HUES6 (cell line): ENCODE measurements at regions not wholly inside any gene's neighbourhood (a gene's known extent, or its start where the extent isn't known, plus 50 kb on each side); places are given as distances from the start of the nearest gene placed in this dataset.

ENCODE experiments used
- H3K27ac ChIP-seq: 2 replicates; pipeline ENCODE4 v1.7.0; 2013; ENCODE audit warnings: low read depth, mild to moderate bottlenecking, low read length, inconsistent platforms
- H3K27me3 ChIP-seq: 2 replicates; pipeline ENCODE4 v1.6.1; 2013; ENCODE audit warnings: low read length; ENCODE audit not compliant: control insufficient read depth, insufficient read depth
- H3K36me3 ChIP-seq: 2 replicates; pipeline ENCODE4 v1.6.1; 2013; ENCODE audit warnings: low read length; ENCODE audit not compliant: control insufficient read depth, insufficient read depth
- H3K4me1 ChIP-seq: 2 replicates; pipeline ENCODE4 v1.6.1; 2013; ENCODE audit warnings: low read length; ENCODE audit not compliant: control insufficient read depth, insufficient read depth
- H3K4me3 ChIP-seq: 2 replicates; pipeline ENCODE4 v1.5.1; 2013; ENCODE audit warnings: low read depth, low read length
- H3K9ac ChIP-seq: one replicate; pipeline ENCODE4 v1.6.1; 2013; ENCODE audit warnings: mild to moderate bottlenecking, low read length
- H3K9me3 ChIP-seq: 2 replicates; pipeline ENCODE4 v1.6.1; 2013; ENCODE audit warnings: low read depth, low read length; ENCODE audit not compliant: control insufficient read depth, insufficient read depth

- no peak overlapping the region for H3K27ac ChIP-seq
- H3K9me3 ChIP-seq, result no peaks in the 10 kb centered on the region
- no peaks in the 10 kb centered on the region for H3K36me3 ChIP-seq
- H3K4me3 ChIP-seq, result no peak overlapping the region
- no peak overlapping the region for H3K9ac ChIP-seq
- H3K4me1 ChIP-seq, result no peaks in the 10 kb centered on the region
- peaks cover 10% of the 10 kb centered on the region; the same call in 1 of the 2 replicates for H3K27me3 ChIP-seq
Measured at GRCh38 chr16:85991425-85991824, 92.5 kb downstream of the IRF8 start.

DNA sequence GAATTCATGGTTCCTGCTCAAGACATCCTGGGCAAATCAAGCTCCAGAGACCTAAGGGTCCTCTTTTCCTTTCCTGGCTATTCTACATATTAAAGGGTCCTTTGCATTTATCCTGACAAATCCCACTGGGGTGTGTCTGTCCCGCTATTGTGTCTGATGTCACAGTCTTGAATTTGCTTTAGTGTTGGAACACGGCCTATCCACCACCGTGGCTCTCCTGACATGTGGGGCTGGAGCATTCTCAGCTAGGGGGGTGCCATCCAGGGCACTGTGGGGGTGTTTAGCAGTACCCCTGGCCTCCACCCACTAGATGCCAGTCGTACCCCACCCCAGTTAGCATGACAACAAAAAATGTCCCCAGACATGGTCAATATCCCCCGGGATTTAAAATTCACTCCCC lies 92.9 kb downstream of the IRF8 start:
- H3K4me3 ChIP-seq, result no peak overlapping the region
- H3K36me3 ChIP-seq, result no peaks in the 10 kb centered on the region
- no peak overlapping the region for H3K27ac ChIP-seq
- H3K9ac ChIP-seq, result no peak overlapping the region
- no peaks in the 10 kb centered on the region for H3K9me3 ChIP-seq
- H3K4me1 ChIP-seq, result no peaks in the 10 kb centered on the region
- peaks cover 10% of the 10 kb centered on the region; the same call in 1 of the 2 replicates for H3K27me3 ChIP-seq

- H3K27me3 ChIP-seq, result peaks cover 10% of the 10 kb centered on the region; the same call in 1 of the 2 replicates
- H3K9me3 ChIP-seq, result no peaks in the 10 kb centered on the region
- no peaks in the 10 kb centered on the region for H3K36me3 ChIP-seq
- H3K4me1 ChIP-seq, result no peaks in the 10 kb centered on the region
- H3K27ac ChIP-seq, result no peak overlapping the region
- H3K9ac ChIP-seq, result no peak overlapping the region
- H3K4me3 ChIP-seq, result no peak overlapping the region
Measured at GRCh38 chr16:85992359-85992758, 93.4 kb downstream of the IRF8 start.

- H3K4me3 ChIP-seq, result no peak overlapping the region
- H3K4me1 ChIP-seq, result no peaks in the 10 kb centered on the region
- peaks cover 9% of the 10 kb centered on the region; the same call in 1 of the 2 replicates for H3K27me3 ChIP-seq
- H3K9me3 ChIP-seq, result no peaks in the 10 kb centered on the region
- no peak overlapping the region for H3K27ac ChIP-seq
- no peak overlapping the region for H3K9ac ChIP-seq
- H3K36me3 ChIP-seq, result no peaks in the 10 kb centered on the region
Measured at GRCh38 chr16:85992779-85993178, 93.8 kb downstream of the IRF8 start.

DNA sequence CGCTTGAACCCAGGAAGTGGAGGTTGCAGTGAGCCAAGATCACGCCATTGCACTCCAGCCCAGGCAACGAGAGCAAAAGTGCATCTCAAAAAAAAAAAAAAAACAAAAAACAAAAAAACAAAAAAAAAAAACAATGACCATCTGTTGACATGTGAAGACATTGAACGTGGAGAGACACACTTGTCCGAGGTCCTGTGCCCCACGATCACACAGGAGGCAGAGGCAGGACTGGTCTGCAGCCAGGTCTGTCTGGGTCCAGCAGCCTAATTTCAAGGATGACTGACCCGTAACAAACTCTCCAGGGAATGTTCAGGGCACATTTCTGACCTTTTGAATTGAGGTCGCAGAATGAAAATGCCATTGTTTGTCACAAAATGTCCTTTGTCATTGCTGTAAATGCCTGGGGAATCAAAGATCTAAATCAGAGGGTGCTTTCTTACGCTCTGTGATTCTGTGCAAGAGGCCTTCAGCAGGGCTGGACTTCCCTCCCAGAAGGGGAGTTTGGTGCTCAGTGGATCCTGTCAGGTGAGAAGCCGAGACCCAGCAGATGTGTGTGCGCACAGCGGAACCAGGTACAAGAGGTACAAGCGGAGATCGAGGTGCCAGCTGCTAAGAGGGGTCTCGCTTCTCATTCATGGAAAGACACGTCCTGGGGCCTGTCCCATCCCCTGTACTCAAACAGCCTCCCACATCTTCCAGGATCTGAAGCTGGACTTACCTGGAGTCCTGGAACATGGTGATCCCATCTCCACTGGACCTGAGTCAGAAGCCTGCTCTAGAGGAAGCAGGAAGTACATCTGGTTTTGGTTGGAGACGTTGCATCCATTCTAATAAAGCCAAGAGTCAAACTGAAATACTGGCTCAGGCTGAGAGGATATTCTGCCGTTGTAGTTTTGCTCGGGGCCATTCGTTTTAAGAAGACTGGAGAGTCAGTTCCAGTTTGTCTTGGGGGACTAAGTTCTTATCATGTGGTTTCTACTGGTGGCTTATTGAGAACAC lies 95.8 kb downstream of the IRF8 start:
- Histone ChIP-seq H3K36me3 (no peaks in the 10 kb centered on the region), H3K27ac (no peak overlapping the region)

GRCh38 chr16:85995541-85996423 lies 96.8 kb downstream of the IRF8 start:
- H3K9me3 ChIP-seq, result no peaks in the 10 kb centered on the region; the same call in 1 of the 2 replicates
- no peaks in the 10 kb centered on the region for H3K4me1 ChIP-seq
- H3K27me3 ChIP-seq, result 0 out of 2 replicates have a peak, but pooled peaks cover 3% of the 10 kb centered on the region
- H3K9ac ChIP-seq, result no peak overlapping the region
- H3K27ac ChIP-seq, result no peak overlapping the region
- H3K36me3 ChIP-seq, result no peaks in the 10 kb centered on the region
- no peak overlapping the region for H3K4me3 ChIP-seq

More for the DNA sequence above, 95.8 kb downstream of the IRF8 start:
- Histone ChIP-seq H3K27me3 (0 out of 2 replicates have a peak, but pooled peaks cover 3% of the 10 kb centered on the region), H3K9ac (no peak overlapping the region), H3K4me1 (no peaks in the 10 kb centered on the region), H3K9me3 (no peaks in the 10 kb centered on the region; the same call in 1 of the 2 replicates), H3K4me3 (no peak overlapping the region)

DNA sequence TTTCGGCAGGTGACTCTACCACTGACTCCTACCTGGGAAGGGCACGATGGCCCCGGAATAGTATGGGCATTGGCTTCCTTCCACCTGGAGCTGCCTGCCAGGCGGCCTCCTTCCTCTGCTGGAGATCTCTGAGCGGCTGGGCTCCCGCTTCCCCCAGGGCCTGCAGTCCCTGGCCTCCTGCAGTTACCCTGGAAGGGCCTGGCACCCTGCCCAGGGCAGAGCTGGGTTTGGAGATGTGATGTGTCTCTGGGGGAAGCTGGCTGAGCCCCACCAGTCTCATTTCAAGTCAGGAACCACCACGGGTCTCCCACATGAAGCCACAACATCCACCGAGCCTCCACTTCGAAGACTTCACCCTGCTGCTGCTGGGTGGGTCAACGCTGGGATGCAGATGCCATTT lies 97.9 kb downstream of the IRF8 start:
- H3K36me3 ChIP-seq, result no peaks in the 10 kb centered on the region
- H3K27me3 ChIP-seq, result 0 out of 2 replicates have a peak, but pooled peaks cover 3% of the 10 kb centered on the region
- no peak overlapping the region for H3K27ac ChIP-seq
- H3K4me1 ChIP-seq, result no peaks in the 10 kb centered on the region
- H3K4me3 ChIP-seq, result no peak overlapping the region
- no peaks in the 10 kb centered on the region; the same call in 1 of the 2 replicates for H3K9me3 ChIP-seq
- H3K9ac ChIP-seq, result no peak overlapping the region

GRCh38 chr16:85998171-85998867 lies 99.4 kb downstream of the IRF8 start:
- Histone ChIP-seq H3K4me3 (no peak overlapping the region), H3K9ac (no peak overlapping the region), H3K9me3 (no peaks in the 10 kb centered on the region; the same call in 1 of the 2 replicates), H3K4me1 (no peaks in the 10 kb centered on the region), H3K27ac (no peak overlapping the region), H3K36me3 (no peaks in the 10 kb centered on the region), H3K27me3 (no peaks in the 10 kb centered on the region)

DNA sequence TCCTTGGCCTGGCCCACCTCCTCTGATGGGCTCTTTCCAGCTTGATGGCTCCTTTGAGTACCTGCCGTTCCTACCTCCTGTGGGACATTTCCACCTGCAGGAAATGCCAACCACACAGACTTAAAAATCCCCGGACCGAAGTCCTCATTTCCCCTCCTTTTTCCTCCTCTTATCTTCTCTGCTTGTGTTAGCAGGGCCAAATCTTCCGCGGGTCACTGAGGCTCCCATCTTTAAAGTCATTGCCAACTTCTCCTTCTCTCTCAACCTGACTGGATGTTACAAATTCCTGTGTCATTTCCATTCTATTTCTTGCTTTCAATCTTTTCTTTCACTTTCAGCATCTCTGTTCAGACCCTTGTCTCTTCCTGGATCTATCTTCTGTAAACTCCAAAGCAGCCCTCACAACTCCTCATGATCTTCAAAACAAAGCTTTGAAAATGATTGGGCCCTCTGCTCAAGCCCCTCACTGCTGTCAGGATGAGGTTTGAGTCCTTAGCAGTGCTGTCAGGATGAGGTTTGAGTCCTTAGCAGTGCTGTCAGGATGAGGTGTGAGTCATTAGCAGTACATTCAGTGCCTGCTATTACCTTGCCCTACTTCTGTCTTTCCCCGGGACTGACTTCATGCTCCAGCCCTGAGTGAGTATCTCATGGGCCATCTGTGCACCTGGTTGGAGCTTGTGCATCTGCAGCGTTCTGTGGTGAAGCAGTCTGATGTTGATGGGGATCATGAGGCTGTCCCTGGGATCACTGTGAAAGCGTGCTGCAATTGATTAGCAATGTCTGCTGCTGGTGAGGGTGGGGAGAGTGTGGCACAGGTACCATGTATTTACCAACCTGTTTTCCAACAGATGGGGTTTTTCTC lies 100.1 kb downstream of the IRF8 start:
- no peaks in the 10 kb centered on the region for H3K36me3 ChIP-seq
- H3K4me3 ChIP-seq, result no peak overlapping the region
- no peaks in the 10 kb centered on the region; the same call in 1 of the 2 replicates for H3K9me3 ChIP-seq
- H3K27me3 ChIP-seq, result no peaks in the 10 kb centered on the region; the same call in 1 of the 2 replicates
- no peak overlapping the region for H3K9ac ChIP-seq
- no peak overlapping the region for H3K27ac ChIP-seq
- H3K4me1 ChIP-seq, result no peaks in the 10 kb centered on the region
